H54 (cell line): ENCODE measurements at regions not wholly inside any gene's neighbourhood (a gene's known extent, or its start where the extent isn't known, plus 50 kb on each side); places are given as distances from the start of the nearest gene placed in this dataset.
"Not testable (repeated sequence)": the region's sequence is repeated elsewhere in the genome, so short reads cannot be mapped to it uniquely, and the experiment has no call there.

Experiments used
- DNase-seq: peaks from one replicate; pipeline ENCODE4 v3.0.0; 2011; ENCODE audit warnings: low spot score, mixed read lengths; ENCODE audit not compliant: insufficient read length
- FAIRE-seq: peaks from 3 replicates; lab custom pipeline; 2011; peaks lifted over from hg19 to GRCh38; lab: Jason Lieb, UNC
- POLR2A ChIP-seq: IDR thresholded peaks from 2 replicates; pipeline ENCODE4 v1.6.1; 2011; ENCODE audit warnings: low read depth, mild to moderate bottlenecking, low read length

DNA sequence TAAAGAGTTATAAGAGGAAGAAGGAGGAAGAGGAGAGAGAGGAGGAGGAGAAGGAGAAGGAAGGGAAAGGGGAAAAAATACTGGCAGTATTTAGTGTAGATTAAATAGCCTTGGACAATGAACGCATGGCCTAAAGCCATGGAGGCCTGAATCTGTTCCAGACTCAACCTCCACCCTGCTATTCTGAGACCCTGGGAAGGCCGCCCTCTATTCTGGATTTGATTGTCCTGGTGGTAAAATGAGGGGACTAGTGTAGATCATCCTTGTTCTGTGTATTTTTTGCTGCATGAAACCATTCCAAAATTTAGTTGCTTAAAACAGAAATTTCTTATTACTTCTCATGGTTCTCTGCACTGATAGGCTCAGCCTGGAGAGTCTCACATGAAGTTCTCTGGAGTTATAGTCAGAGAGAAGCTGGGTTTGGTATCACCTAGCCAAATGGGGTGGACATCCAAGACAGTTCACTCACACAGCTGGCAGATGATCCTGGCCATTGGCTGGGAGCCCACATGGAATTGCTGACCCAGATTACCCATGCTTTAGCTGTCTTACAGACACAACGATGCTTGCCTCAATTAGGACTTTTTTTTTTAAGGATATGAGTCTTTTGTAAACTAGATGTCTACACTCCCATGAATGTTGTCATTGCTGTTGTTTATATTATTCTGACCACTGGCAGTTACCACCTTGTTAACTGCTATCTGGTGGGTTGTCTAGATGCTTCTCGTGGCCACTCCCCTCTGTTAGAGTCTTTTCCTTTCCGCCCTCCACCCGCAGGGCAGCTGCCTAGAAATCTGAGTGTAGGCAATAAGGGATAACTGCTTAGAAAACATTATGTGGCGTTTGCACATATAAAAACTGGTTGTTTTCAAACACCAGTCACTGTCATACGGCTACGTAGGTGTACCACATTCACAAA is 149.9 kb downstream of the SST start:
- peak; percentile 12 for DNase-seq
- TF ChIP-seq POLR2A, result no peak
- peak; percentile 64 for FAIRE-seq

DNA sequence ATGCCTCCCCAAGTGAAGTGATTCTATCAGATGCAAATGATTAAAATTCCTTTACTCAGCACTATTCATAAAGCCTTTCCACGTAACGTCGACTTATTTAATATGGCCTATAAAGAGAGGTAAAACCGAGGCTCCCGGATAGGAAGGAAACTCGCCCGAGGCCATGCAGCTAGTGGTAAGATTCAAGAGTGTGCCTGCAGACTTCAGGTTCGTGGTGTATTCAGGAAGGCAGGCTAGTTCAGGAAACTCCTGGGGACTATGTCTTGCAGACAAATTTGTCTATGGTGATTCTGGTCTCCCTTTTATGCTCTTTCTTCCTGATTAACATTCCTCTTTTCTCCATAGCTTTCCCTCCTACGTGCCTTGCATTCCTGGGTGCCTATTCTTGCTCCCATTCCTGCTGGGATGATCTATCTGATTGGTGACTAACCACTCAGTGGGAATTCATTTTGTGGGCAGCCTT is 150.7 kb downstream of the SST start:
- TF ChIP-seq POLR2A, result no peak
- DNase-seq, result peak; percentile 57
- FAIRE-seq, result peak; percentile 99

DNA sequence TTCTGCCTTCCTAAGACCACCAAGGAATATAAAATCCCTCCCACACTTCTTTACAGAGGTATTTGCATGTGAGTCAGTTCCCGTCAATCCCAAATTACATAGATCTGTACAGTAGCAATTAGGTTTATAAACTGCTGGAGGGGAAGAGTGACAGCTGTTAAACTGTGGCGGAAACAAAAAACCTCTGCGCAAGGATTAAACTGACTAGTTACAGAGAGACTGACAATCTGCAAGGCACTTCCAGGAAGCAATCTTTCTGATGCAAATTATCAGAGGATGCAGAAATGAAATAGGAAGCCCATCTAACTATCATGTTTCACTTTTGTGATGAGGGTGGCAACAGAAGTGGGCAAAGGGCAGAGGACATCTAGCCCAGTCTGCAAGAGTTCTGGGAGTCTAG is 150.4 kb downstream of the RTP4 start:
- DNase-seq, result no peak

GRCh38 chr3:187518207-187518606 is 150.0 kb downstream of the RTP4 start:
- TF ChIP-seq POLR2A, result no peak
- no peak for FAIRE-seq
- DNase-seq, result no peak

More for the DNA sequence above, 150.4 kb downstream of the RTP4 start:
- no peak for FAIRE-seq
- no peak for TF ChIP-seq POLR2A

DNA sequence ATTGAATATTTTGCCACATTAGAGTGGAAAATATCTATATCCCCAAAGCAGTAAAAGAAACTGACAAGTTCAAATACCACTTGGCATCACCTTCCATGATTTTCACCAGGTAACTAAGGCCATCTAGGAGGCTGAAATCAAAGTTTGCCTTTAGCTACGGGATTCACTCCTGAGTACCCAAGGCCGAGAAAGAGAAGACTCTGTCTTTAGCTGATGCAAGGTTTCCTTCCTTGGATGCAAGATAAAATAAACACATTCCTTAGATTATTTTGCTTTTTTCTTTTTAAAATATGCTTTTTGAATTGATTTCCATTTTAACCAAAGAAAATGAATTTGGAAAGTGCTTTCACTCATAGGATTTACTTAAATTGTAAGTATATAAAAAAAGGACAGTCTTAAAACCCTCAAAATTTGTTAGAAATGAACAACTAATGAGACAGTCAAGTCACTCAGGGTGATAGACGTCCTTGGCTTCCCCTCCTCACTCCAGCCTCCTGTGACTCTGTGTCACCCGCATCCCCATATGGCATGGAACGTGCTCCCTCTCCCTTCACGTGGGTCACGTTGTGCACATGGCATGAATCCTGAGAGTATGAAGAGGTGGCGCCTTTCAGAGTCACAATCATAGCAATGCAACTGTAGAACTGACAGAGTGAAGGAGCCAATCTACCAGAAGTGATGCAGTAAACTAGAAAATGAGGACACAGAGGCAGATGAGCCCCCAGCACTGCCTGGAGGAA is 148.4 kb downstream of the RTP4 start:
- FAIRE-seq (no peak), DNase-seq (no peak)
- TF ChIP-seq POLR2A, result no peak

DNA sequence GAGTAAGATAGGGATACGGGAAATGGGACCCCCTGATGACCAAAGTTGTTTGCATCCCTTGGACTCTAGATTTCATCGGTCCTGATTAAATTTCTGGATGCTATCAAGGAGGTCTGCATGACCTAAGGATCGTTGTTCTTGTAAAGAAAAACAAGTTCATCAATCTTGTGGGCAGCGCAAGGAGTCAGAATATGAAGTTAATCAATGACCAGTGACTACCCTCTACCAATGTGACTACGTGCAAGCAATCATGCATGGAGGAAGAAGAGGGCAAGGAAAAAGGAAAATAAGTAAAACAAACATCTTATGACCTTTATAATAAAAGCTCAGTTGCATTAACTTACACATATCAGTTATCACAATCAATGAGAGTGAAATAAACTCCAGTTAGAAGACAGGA is 139.7 kb downstream of the RTP4 start:
- FAIRE-seq (peak; percentile 81), DNase-seq (no peak)
- TF ChIP-seq POLR2A, result no peak

DNA sequence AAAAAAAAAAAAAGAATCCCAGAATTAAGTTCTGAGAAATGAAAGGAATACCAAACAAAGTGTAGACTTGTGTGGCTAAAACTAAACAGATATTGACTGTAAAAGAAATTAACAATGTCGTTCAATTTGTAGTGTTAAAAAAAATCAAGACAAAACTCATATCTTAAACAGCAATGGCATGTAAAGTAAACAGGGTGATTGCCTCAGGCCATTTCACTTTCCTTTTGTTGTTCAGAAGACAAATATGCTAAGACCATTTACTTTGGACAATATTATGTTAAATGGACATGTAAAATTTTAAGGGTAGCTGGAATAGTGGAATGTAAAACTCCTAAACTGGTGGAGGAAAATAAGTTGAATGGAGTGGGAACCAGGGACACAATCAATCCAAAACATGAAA is 139.1 kb downstream of the RTP4 start:
- no peak for TF ChIP-seq POLR2A

GRCh38 chr3:187504435-187504834 is 136.2 kb downstream of the RTP4 start:
- no peak for TF ChIP-seq POLR2A
- DNase-seq (no peak), FAIRE-seq (peak; percentile 41)

More for the DNA sequence above, 139.1 kb downstream of the RTP4 start:
- FAIRE-seq, result peak; percentile 55
- DNase-seq, result no peak

DNA sequence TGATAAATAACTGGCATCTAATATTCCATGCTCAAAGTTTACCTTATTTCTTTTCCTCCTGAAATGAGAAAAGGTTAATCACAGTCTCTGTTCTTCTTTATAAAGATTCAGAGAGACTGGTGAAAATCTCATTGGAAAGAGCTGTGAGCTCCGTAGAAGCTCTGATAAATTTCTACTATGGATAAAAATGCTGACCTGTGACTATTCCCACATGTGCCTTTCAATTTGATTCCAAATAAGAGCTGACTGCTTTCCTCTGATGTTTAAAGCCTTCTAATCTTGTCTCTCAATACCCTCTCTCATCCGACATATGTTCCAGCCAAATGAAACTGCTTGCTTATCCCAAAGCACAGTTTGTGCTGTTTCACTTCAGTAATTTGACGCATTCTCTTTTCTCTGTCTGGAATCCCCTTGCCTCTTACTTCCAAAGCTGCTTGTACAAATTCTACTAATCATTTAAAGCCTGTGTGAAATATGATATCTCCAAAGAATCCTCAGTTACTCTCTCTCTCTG is 130.1 kb downstream of the RTP4 start:
- FAIRE-seq (no peak), DNase-seq (no peak)
- TF ChIP-seq POLR2A, result no peak

- TF ChIP-seq POLR2A, result no peak
- FAIRE-seq (no peak), DNase-seq (no peak)
Observed at GRCh38 chr3:187497052-187497451, 128.9 kb downstream of the RTP4 start.

DNA sequence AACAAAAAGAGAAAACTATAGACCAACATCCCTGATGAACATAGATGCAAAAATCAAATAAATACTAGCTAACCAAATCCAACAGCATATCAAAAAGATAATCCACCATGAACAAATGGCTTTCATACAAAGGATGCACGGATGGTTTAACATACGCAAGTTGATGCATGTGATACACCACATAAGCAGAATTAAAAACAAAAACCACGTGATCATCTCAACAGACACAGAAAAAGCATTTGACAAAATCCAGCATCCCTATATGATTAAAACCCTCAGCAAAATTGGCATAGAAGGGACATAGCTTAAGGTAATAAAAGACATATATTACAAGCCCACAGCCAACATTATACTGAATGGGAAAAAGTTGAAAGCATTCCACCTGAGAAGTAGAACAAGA is 125.9 kb downstream of the RTP4 start:
- FAIRE-seq, DNase-seq: not testable (repeated sequence)

DNA sequence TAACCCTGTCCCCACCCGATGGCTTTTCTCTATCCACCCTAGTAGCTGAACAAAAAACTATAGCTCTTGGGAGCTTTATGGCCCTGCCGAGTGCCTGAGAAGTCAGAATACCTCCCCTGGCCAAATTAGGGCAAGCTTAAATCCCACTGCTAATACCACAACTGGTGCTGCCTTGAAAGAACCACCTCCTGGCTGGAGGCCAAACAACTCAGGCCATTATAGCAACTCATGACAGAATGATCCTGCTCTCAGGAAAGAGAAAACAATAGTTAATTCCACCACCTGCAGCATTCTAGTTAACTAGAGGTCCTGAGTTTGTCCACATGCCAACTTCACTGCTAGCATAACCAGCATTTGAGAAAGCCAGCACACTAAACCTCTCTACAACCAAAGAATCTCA is 123.2 kb downstream of the RTP4 start:
- FAIRE-seq (no peak), DNase-seq (no peak)
- TF ChIP-seq POLR2A, result no peak

DNA sequence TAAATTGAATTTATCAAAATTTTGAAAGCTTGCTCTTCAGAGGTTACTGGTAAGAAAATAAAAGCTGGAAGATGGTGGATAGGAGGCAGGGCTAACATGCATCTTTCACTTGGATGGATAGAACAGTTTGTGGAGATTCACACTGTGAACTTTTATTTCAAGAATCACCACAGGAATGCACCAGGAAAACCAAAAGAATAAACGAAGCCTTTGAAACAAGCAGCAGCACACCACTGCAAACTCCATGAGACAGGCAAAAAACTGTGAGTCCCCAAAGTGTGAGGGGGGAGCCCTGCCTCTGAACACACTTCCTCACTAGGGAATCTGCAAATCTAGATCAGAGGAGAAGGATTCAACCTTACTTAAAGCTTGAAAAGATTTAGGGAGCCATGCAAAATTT is 122.2 kb downstream of the RTP4 start:
- no peak for TF ChIP-seq POLR2A
- FAIRE-seq, result no peak
- DNase-seq, result no peak
